Activated naive CD4-positive, alpha-beta T cell (primary cell): ENCODE measurements at regions not wholly inside any gene's neighbourhood (a gene's known extent, or its start where the extent isn't known, plus 50 kb on each side); places are given as distances from the start of the nearest gene placed in this dataset.

Source experiments
- DNase-seq, 4 experiments: peaks; one replicate each; lab custom pipeline; 2025; lab: John Stamatoyannopoulos, UW

- no peak for DNase-seq
These were observed 503.2 kb upstream of the FAM98A start for GRCh38 chr2:34102339-34102738.

GRCh38 chr2:34099377-34099776, 500.3 kb upstream of the FAM98A start:
- no peak for DNase-seq

GRCh38 chr2:34098256-34098655, 499.2 kb upstream of the FAM98A start:
- DNase-seq, result no peak

- DNase-seq, result no peak
These were observed 497.6 kb upstream of the FAM98A start for GRCh38 chr2:34096562-34097171.

GRCh38 chr2:34093790-34094189, 494.7 kb upstream of the FAM98A start:
- no peak for DNase-seq

GRCh38 chr2:34070196-34070595, 471.1 kb upstream of the FAM98A start:
- no peak for DNase-seq

- DNase-seq, result no peak
These were observed 470.5 kb upstream of the FAM98A start for GRCh38 chr2:34069604-34070003.

- DNase-seq, result no peak
These were observed 451.3 kb upstream of the FAM98A start for GRCh38 chr2:34050413-34050812.

- DNase-seq, result no peak
These were observed 446.1 kb upstream of the FAM98A start for GRCh38 chr2:34045101-34045655.

GRCh38 chr2:34037886-34038285, 438.8 kb upstream of the FAM98A start:
- no peak for DNase-seq

- DNase-seq, result no peak
These were observed 438.1 kb upstream of the FAM98A start for GRCh38 chr2:34037157-34037556.

- no peak for DNase-seq
These were observed 432.0 kb upstream of the FAM98A start for GRCh38 chr2:34031097-34031496.

GRCh38 chr2:34030273-34030672, 431.2 kb upstream of the FAM98A start:
- no peak for DNase-seq

GRCh38 chr2:34029073-34029472, 430.0 kb upstream of the FAM98A start:
- DNase-seq, result no peak

- no peak for DNase-seq
These were observed 426.1 kb upstream of the FAM98A start for GRCh38 chr2:34025196-34025595.

- DNase-seq, result no peak
These were observed 413.7 kb upstream of the FAM98A start for GRCh38 chr2:34012715-34013302.

GRCh38 chr2:34011684-34012083, 412.6 kb upstream of the FAM98A start:
- no peak for DNase-seq

- DNase-seq, result no peak
These were observed 406.8 kb upstream of the FAM98A start for GRCh38 chr2:34005901-34006300.

GRCh38 chr2:34004936-34005335, 405.8 kb upstream of the FAM98A start:
- no peak for DNase-seq

- no peak for DNase-seq
These were observed 404.7 kb upstream of the FAM98A start for GRCh38 chr2:34003795-34004194.

GRCh38 chr2:34001557-34001956, 402.5 kb upstream of the FAM98A start:
- DNase-seq, result no peak

GRCh38 chr2:33984131-33984530, 385.0 kb upstream of the FAM98A start:
- DNase-seq, result no peak

- no peak for DNase-seq
These were observed 379.4 kb upstream of the FAM98A start for GRCh38 chr2:33978471-33978870.

GRCh38 chr2:33975498-33975897, 376.4 kb upstream of the FAM98A start:
- DNase-seq, result no peak
